HG02970 (cell line): ENCODE measurements at regions not wholly inside any gene's neighbourhood (a gene's known extent, or its start where the extent isn't known, plus 50 kb on each side); places are given as distances from the start of the nearest gene placed in this dataset.

Source experiments
- ATAC-seq: cut with Tn5 transposase; IDR thresholded peaks from one replicate; pipeline ENCODE4 v1.9.1; 2021; ENCODE audit warnings: mild to moderate bottlenecking, moderate library complexity, moderate number of reproducible peaks; ENCODE audit not compliant: unreplicated experiment, low FRiP score

DNA sequence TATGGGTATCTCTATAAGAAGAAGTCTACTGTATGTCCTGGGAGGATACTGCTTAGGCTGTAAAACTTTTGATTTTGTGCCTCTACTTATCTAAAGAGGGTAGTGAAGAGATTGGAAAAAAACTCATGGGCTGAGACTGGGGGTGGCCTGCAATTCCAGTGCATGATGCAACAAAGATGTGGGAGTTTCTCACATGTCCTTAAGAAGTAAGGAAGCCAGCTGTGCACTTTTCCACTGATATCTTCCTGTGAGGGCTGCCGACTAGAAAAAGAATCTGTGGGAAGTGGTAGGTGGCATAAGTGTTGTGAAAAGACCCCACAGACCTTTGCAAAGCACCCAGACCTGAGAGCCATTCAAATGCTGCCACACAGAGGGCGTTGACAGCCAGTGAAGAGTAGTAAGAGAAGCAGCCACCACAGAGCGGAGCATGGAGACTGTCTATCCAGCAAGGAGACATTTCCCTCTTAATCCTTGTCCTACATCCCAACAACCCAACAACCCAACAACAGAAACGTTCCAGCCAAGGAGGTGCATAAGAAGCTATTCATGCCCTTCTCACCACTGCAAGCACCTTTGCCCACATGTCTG lies 65.1 kb downstream of the PFDN4 start:
- ATAC-seq: no peak

- ATAC-seq: no peak
Measured at GRCh38 chr20:54275359-54276111, 67.6 kb downstream of the PFDN4 start.

GRCh38 chr20:54276577-54277169 lies 68.8 kb downstream of the PFDN4 start:
- ATAC-seq: no peak

DNA sequence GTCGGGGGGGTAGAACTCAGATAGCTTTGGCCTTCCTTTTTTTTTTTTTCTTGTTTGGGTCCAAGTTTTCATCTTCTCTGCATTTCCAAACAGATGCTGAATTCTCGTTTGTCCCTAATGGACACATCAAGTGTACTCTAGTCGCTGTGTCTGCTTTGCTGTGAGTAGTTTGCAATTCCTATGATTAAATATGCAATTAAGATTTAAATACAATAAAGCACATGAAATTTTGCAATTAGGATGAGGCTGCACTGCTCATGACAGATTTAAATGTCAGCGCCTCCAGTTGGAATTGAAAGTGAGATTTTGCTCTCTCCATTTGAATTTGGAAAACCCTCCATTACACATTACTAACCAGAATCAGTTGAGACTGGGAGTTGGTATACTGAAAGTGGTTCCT lies 70.4 kb downstream of the PFDN4 start:
- ATAC-seq: no peak

DNA sequence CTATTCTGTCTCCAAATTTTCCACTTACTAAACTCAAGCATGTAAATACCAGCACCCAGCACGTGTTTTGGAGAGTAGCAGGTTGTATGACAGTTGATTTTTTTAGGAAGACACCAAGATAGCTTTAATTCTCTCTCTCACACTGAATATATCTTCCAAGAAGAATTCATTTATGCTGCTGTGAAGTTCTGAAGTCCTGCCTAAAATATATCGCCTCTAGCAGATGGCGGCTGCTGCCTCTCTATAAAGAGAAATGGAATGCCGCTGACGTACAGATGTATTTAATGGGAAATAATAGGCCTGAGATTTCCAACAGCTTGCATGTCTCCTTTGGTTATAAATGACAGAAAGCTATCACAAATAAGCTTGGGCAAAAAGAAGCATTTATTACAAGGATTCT lies 74.7 kb downstream of the PFDN4 start:
- no peak for ATAC-seq

DNA sequence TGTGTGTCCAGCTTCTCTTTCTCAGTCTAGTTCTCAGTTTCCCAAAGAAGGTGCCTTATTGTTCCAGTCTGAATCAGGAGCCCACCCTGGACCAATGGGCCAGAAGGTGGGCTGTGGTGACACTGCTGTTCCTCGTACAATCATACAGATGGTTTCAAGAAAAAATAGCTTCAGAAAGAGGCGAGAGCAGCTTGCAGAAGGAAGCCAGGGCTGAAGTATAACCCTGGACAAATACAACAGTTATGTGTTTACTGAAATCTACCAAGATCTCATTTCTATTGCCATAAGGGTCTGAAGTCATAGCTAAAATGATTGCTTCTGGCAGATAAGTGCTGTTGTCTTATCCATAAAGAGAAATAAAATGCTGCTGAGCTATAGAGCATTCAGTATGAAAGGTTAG lies 75.4 kb downstream of the PFDN4 start:
- ATAC-seq: no peak

DNA sequence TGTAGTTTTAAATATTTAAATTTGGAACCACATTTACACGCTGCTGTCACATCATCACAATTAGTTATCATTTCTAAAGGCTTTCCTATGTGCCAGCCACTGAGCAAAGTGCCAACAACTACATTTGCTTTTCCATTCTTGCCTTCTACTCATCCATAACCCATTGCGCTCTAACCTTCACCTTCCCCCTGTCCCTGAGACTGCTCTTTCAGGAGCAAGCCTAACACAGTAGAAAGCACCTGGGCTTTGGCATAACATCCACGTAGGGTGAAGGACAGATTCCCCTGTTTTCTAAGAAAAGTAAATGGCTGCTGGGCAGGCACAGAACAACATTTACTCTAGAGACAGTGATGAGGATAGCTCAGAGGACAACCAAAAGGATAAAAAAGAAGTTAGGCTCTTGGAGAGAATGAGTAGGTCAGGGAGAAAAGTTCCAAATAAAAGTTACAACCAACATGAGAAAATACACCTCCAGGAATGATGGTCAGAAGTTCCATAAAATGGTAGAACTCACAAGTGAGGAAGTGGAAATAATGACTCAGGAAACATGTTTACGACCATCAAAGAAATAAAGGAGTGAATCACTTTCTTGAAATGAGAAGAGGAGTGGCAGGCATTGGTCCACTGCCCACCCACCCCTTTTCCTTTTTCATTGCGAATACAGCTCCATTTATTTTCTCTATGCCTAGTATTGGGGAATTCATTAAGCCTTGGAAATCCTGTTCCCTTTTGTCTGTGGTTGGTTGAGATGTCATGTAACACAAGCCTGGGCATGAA lies 77.2 kb downstream of the PFDN4 start:
- no peak for ATAC-seq

DNA sequence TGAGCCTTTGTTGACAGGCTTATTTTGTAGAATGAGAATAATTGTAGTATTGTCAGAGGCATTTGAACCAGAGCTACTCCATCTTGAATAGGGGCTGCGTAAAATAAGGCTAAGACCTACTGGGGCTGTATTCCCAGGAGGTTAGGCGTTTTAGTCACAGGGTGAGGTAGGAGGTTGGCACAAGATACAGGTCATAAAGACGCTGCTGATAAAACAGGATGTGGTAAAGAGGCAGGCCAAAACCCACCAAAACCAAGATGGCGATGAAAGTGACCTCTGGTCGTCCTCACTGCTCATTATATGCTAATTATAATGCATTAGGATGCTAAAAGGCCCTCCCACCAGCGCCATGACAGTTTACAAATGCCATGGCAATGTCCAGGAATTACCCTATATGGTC lies 82.7 kb downstream of the PFDN4 start:
- no peak for ATAC-seq

GRCh38 chr20:54291339-54292010 lies 83.6 kb downstream of the PFDN4 start:
- no peak for ATAC-seq

DNA sequence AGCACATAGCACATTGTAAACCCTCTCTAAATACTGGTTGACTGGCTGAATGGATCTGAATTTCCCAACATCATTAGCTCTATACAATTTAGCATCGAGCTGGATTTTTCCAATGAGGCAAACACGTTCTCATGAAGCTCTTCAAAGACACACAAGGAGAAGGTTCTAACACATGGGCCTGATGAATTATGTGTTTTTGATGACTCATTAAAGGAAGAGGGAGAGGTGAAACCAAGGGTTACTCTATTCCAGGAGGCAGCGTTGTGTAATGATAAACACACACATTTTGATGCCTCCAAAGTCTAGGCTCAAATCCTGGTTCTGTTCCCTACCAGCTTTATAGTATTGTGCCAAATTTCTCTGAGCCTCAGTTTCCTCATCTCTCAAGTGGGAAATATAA lies 84.3 kb downstream of the PFDN4 start:
- no peak for ATAC-seq

- no peak for ATAC-seq
Measured at GRCh38 chr20:54293526-54293925, 85.6 kb downstream of the PFDN4 start.

DNA sequence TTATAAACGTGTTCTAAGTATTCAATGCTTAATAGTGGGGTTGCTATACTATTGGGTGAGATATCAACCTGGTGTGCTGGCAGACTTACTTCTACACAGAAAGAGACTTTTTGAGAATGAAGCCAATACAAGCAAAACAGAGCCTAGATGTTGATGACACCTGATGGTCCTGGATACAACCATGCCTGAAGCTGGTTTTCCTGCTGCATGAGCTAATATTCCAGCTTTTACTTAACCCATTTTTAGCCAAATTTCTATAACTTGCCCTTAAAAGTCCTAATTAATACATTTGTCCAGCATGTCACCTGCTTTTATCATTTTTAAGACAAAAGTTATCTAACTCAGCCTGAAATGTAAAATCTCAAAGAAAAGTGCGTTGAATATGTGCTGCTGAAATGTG lies 86.2 kb downstream of the PFDN4 start:
- no peak for ATAC-seq

- no peak for ATAC-seq
Measured at GRCh38 chr20:54295686-54296085, 87.8 kb downstream of the PFDN4 start.

DNA sequence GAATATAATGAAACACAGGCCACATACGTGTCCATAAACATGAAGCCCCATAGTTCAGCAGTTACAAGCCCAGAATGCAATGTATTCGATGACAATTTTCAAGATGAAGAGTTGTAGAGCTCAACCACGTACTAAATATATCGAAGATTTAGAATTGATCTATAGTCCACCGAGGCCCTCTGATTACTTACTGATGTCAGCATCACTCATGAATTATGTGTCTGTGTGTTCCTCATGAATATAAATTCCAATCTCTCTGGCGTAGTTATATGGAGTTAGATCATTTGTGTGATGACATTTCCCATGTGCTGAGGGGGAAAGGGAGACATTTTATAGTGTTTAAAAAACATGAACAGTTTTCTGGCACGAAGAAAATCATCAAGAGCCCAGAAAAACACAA lies 97.5 kb downstream of the PFDN4 start:
- ATAC-seq: no peak

DNA sequence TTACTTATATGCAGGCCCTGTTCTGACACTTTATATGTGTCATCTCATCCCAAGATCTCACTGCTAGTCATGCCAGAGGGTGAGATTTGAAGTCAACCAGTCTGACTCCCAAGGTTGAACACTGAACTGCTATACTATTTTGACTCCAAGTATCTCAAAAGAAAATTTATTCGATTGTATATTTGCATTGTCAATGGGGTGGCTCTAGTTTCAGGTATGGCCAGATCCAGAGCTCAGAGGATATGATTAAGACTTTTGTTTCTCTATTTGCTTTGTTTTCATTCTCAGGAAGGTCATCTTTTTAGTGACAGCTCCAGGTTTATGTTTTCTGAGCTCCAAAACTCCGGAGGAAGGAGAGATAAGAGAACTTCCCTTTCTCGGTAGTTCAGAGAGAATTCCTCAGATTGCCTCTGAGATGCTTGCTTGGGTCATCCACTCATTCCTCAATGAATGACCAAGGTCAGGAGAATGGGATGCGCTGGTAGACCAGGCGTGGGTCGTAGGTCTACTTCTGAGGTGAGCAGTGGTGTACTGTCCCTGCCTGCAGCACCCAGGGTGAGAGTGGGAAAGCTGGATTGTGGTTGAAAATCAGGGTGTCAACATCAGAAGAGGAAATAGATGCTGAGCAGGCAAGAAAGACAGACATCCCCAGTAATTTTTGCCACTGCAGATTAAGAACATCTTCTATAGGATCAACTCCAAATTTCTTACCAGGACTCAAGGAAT lies 99.3 kb downstream of the PFDN4 start:
- no peak for ATAC-seq

DNA sequence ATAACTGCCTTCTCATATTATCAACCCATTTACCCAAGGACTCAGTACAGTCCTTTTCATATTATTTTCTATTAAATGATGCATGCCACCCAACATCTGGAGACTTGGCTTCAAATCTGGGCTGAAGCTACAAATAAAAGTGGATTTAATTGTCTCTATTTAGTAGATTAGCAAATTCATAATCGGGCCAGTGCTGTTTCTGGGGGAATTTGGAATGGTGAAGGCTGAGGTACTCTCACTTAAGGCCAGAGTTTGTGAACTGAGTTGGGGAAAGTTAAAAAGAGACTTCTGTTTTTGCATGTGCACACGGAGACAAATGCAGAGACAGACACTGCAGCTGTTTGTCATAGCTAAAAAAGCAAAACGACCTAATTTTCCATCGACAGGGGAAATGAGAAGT lies 100.9 kb downstream of the PFDN4 start:
- no peak for ATAC-seq

DNA sequence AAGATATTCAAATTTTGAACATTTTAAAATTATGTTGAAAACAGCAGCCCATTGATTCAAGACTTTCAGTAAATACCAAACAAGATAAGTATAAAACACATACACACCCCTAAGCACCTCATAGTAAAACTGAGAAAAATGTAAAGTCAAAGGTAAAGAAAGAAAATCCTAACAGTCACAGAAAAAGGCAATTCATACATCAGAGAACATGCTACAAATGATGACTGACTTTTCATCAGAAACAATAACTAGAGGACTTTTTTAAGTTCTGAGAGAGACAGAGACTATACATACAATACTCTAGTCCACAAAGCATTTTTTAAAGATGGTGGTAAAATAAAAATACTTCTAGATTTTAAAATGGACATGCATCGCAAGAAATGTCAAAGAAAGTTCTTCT lies 111.0 kb downstream of the PFDN4 start:
- ATAC-seq: no peak

DNA sequence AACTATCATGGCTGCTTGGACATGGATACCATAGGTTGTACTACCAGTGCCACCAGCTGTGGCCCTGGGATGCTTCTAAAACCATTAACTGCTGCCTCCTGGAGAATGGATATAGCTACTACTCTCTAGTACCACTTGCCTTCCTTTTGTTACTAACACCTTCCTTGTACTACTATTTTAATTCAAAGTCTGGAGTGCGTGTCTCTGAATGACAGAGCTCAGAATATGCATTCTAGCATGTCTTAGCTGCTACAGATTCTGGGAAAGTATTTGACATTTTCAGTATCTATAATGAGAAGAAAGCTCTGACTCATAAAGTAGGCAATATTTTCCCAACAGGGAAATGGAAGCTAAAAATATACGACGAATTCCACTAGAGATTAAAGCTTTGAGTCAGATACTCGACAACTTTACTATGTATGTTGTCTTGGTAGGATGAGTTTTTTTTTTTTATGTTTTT lies 112.3 kb downstream of the PFDN4 start:
- no peak for ATAC-seq

DNA sequence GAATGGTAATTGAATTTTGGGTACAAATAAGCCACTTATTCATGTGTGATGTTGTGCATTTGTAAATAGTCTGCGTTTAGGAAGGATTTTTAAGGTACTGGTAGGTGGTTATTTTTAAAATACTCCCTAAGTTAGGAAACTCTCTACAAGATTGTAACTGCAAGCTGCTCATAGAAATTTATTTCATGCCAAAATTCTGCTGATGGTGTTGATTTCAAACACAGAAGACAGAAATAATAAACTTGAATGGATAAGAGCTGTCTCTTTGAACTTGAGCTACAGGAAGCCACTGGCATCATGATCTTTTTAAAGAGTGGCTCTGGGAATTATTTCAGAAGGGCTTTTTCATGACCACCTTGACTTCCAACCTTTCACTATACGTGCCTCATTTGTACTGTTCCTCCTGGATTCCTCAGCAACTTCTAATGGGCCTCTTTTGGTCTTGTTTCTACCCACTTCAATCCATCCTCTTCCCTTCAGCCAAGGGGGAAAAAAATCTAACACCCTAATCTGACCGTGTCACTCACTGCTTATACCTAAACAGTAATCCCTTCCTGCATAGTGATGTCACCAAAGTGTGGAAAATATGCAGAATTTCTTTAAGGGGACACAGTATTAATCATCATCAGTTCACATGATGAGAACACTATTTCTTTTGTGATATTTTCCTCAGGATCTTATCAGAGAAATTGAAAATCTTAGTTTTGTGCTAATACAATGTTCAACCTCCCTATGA lies 113.6 kb downstream of the PFDN4 start:
- no peak for ATAC-seq
